D721Med (cell line): ENCODE measurements at regions not wholly inside any gene's neighbourhood (a gene's known extent, or its start where the extent isn't known, plus 50 kb on each side); places are given as distances from the start of the nearest gene placed in this dataset.

ENCODE experiments used
- DNase-seq: peaks from one replicate; pipeline ENCODE4 v3.0.0; 2011; ENCODE audit warnings: low spot score; ENCODE audit not compliant: insufficient read length
- FAIRE-seq: peaks from 2 replicates; lab custom pipeline; 2011; peaks lifted over from hg19 to GRCh38; lab: Jason Lieb, UNC
- TF ChIP-seq, protein P1 (sequence below): IDR thresholded peaks from 2 replicates; pipeline ENCODE4 v1.5.1; 2012; ENCODE audit warnings: mild to moderate bottlenecking, control low read depth; ENCODE audit not compliant: insufficient read depth; ENCODE audit errors: missing control alignments

DNA sequence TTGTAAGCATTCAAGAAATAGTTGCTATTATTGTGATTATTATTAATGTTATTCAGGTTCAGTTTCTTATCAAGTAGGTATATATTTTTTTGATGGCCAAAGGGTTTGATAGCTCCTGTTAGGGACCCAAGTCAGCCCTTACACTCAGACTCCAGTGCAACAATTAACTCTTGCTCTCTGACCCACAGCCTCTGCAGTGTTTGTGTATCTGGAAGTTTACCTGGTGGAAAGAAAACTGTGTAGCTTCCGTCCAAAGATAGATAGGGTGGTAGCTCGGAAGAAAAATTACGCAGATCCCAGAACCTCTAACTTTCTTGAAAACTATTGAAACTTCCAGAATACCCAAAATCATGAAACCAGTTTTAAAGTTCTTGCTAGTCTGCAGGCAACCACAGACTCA, 58.6 kb upstream of the IGFBP2 start:
- DNase-seq: no peak
- no peak for FAIRE-seq
- TF ChIP-seq, protein P1, sequence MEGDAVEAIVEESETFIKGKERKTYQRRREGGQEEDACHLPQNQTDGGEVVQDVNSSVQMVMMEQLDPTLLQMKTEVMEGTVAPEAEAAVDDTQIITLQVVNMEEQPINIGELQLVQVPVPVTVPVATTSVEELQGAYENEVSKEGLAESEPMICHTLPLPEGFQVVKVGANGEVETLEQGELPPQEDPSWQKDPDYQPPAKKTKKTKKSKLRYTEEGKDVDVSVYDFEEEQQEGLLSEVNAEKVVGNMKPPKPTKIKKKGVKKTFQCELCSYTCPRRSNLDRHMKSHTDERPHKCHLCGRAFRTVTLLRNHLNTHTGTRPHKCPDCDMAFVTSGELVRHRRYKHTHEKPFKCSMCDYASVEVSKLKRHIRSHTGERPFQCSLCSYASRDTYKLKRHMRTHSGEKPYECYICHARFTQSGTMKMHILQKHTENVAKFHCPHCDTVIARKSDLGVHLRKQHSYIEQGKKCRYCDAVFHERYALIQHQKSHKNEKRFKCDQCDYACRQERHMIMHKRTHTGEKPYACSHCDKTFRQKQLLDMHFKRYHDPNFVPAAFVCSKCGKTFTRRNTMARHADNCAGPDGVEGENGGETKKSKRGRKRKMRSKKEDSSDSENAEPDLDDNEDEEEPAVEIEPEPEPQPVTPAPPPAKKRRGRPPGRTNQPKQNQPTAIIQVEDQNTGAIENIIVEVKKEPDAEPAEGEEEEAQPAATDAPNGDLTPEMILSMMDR: no peak

DNA sequence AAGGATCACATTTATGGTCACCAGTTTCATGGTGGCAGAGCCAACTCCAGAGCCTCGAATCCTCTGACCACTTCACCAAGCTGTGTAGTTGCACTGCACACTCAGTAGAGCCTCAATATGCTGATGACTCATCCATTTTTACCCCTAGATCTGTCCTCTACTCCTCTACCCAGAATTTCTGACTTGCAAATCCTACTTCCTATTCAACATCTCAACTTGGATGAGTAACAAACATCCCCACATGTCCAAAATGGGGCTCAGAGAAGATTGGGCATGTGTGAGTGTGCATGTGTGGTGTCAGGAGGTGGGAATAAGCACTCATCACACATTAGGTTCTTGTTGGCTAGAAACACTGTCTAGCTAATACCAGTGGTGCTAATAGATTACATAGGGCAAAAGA, 57.8 kb upstream of the IGFBP2 start:
- no peak for FAIRE-seq
- no peak for DNase-seq
- TF ChIP-seq, protein P1: no peak

DNA sequence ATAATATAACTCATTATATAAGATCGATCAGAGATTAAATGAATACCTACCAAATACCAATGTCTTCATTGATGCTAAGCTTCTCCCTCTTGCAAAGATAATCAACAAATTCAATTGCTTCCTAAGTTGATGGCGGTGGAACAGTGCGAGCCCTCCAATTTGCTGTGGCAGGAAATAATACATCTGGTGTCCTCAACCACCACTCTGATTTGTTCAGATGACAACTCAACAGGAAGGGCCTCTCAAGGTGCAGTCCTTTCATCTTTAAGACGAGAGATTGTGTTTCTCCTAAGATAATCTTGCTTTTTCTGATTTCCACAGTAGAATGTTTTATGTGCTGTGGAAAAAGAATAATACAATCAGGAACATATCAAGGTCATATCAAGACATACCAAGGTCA, 56.6 kb upstream of the IGFBP2 start:
- no peak for FAIRE-seq
- no peak for DNase-seq
- TF ChIP-seq, protein P1: no peak

DNA sequence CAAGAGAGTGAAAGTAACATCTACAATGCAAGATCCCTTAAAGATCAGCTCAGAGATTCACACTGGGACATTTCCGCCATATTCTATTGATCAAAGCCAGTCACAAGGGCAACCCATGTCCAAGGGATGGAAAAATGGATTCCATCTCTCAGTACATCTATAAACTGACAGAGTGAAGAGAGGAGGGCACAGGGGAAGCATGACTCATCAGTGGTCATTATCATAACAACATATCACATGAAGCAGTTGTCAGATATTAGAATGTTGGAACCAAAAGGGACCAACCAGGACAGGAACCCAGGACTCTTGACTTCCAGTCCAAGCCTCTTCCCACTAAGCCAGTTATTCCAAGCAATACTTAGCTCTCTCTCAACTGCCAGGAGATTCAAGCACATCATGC, 54.9 kb upstream of the IGFBP2 start:
- no peak for DNase-seq
- no peak for FAIRE-seq
- TF ChIP-seq, protein P1: no peak

DNA sequence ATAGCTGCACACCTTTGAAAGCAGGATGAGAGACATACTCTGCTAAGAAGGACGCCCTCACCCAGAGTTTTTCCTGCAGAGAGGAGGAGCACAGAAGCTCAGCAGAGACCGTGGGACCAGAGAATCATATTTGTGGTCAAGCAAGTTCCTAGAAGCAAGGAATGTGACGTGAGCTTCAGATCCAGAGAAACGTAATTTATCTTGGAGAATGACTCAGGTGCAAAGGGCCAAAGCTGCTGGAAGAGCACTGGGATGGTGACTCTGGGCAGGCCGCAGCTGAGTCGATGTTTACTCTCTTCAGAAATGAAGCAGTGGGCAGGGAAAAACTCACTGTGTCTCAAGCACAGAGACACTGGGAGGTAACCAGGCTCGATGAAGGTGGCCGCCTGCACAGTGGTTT, 50.1 kb upstream of the IGFBP2 start:
- TF ChIP-seq, protein P1: no peak
- FAIRE-seq: no peak
- no peak for DNase-seq
